GM15510 (cell line): ENCODE measurements at regions not wholly inside any gene's neighbourhood (a gene's known extent, or its start where the extent isn't known, plus 50 kb on each side); places are given as distances from the start of the nearest gene placed in this dataset.

Experiments used
- POLR2A ChIP-seq: IDR thresholded peaks from 3 replicates; pipeline ENCODE4 v1.6.1; 2011; ENCODE audit warnings: borderline replicate concordance; ENCODE audit not compliant: insufficient read length; ENCODE audit errors: extremely low read depth

GRCh38 chr5:124796495-124796894 is 50.1 kb upstream of the ZNF608 start:
- no peak for TF ChIP-seq POLR2A

GRCh38 chr5:124797665-124798087 is 51.2 kb upstream of the ZNF608 start:
- TF ChIP-seq POLR2A: no peak

GRCh38 chr5:124798890-124799289 is 52.5 kb upstream of the ZNF608 start:
- TF ChIP-seq POLR2A: no peak

- TF ChIP-seq POLR2A: no peak
Observed at GRCh38 chr5:124801551-124801950, 55.1 kb upstream of the ZNF608 start.

- TF ChIP-seq POLR2A: no peak
Observed at GRCh38 chr5:124803617-124804323, 57.3 kb upstream of the ZNF608 start.

GRCh38 chr5:124806026-124806372 is 59.6 kb upstream of the ZNF608 start:
- no peak for TF ChIP-seq POLR2A

GRCh38 chr5:124806373-124807077 is 60.1 kb upstream of the ZNF608 start:
- TF ChIP-seq POLR2A: no peak

- TF ChIP-seq POLR2A: no peak
Observed at GRCh38 chr5:124808842-124809268, 62.4 kb upstream of the ZNF608 start.

GRCh38 chr5:124810396-124811006 is 64.1 kb upstream of the ZNF608 start:
- TF ChIP-seq POLR2A: no peak

- TF ChIP-seq POLR2A: no peak
Observed at GRCh38 chr5:124812771-124813358, 66.4 kb upstream of the ZNF608 start.

- no peak for TF ChIP-seq POLR2A
Observed at GRCh38 chr5:124816381-124816780, 69.9 kb upstream of the ZNF608 start.

- TF ChIP-seq POLR2A: no peak
Observed at GRCh38 chr5:124819201-124819600, 72.8 kb upstream of the ZNF608 start.

- TF ChIP-seq POLR2A: no peak
Observed at GRCh38 chr5:124822647-124823046, 76.2 kb upstream of the ZNF608 start.

GRCh38 chr5:124823380-124823779 is 76.9 kb upstream of the ZNF608 start:
- no peak for TF ChIP-seq POLR2A

- no peak for TF ChIP-seq POLR2A
Observed at GRCh38 chr5:124824637-124825158, 78.3 kb upstream of the ZNF608 start.
